ENCODE measurements at regions not wholly inside any gene's neighbourhood (a gene's known extent, or its start where the extent isn't known, plus 50 kb on each side); places are given as distances from the start of the nearest gene placed in this dataset.

DNA sequence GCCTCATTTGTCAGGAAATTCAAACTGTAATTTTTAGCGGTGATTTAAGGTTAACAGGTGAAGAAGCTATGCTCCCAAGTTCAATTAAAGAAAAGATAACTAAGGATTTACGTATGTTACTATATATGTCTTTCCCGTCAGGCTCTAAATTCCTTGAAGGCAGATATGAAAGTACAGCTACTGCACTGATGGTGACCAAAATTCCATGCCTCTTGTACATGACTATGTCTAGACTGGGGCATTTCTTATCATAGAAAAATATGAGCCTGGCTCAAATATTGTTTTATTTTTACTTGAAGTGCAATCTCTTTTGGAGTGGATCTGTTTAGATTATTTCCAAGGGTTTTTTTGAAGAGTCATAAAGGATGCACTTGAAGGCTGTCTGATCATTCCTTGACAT, 647.1 kb upstream of the KCNMB2 start:
- TF ChIP-seq CTCF (IDR thresholded peaks at IDR 0.05), result no peak
- no peak for TF ChIP-seq POLR2A (IDR thresholded peaks at IDR 0.05)

Data from adrenal gland (tissue), 5 donors.